H1 (cell line): ENCODE measurements at regions not wholly inside any gene's neighbourhood (a gene's known extent, or its start where the extent isn't known, plus 50 kb on each side); places are given as distances from the start of the nearest gene placed in this dataset.

Experiments used
- CTCF ChIA-PET: fragments of 300-600 bp; sonication (Branson Sonifier 250); formaldehyde crosslinking; loops from one replicate; lab custom pipeline; 2021; ENCODE audit not compliant: partially characterized antibody; lab: Charles Lee
- POLR2A ChIA-PET: fragments of 300-600 bp; sonication (Branson Sonifier 250); formaldehyde crosslinking; loops from one replicate; lab custom pipeline; 2021; ENCODE audit warnings: inconsistent platforms; ENCODE audit not compliant: partially characterized antibody; lab: Charles Lee
- DNase-seq, 2 experiments: peaks; one replicate each; pipeline versions ENCODE4 v3.0.0 to v3.0.0-alpha.2; 2010 to 2022; ENCODE audit warnings: low spot score in 2 of 2, low read depth in 1 of 2, mixed read lengths in 1 of 2
- FAIRE-seq: peaks from 2 replicates; lab custom pipeline; 2011; peaks lifted over from hg19 to GRCh38; lab: Jason Lieb, UNC
- H2AFZ ChIP-seq: 2 replicates; pipeline ENCODE4 v1.8.1; 2012; ENCODE audit warnings: low read length, inconsistent platforms
- H2AK5ac ChIP-seq: 2 replicates; pipeline ENCODE4 v1.6.1; 2013; ENCODE audit warnings: low read depth, low read length
- H2BK120ac ChIP-seq: replicated peaks from 2 replicates; pipeline ENCODE3; 2013; ENCODE audit warnings: low read depth, low read length, inconsistent platforms
- H2BK12ac ChIP-seq: 2 replicates; pipeline ENCODE4 v1.6.1; 2013; ENCODE audit warnings: low read depth, low read length
- H2BK15ac ChIP-seq: 2 replicates; pipeline ENCODE4 v1.6.1; 2013; ENCODE audit warnings: low read length
- H2BK20ac ChIP-seq: 2 replicates; pipeline ENCODE4 v1.6.1; 2013; ENCODE audit warnings: low read length
- H2BK5ac ChIP-seq: 2 replicates; pipeline ENCODE4 v1.6.1; 2013; ENCODE audit warnings: low read depth, low read length
- H3K14ac ChIP-seq: 2 replicates; pipeline ENCODE4 v1.6.1; 2013; ENCODE audit warnings: inconsistent platforms; ENCODE audit not compliant: insufficient read length
- H3K18ac ChIP-seq: 2 replicates; pipeline ENCODE4 v1.6.1; 2013; ENCODE audit warnings: low read length; ENCODE audit errors: extremely low read depth
- H3K23ac ChIP-seq: 2 replicates; pipeline ENCODE4 v1.6.1; 2013; ENCODE audit warnings: inconsistent platforms; ENCODE audit not compliant: insufficient read length
- H3K23me2 ChIP-seq: 2 replicates; pipeline ENCODE4 v1.6.1; 2013; ENCODE audit warnings: low read depth, low read length
- H3K27ac ChIP-seq: 2 replicates; pipeline ENCODE4 v1.6.1; 2011; ENCODE audit warnings: low read depth, low read length, inconsistent platforms
- H3K27me3 ChIP-seq, 4 experiments: replicated peaks in 1 of 4; 1 replicate in 1 of 4; 2 replicates in 3 of 4; pipeline versions ENCODE4 v1.6.1 to v1.8.1; 2011 to 2013; ENCODE audit warnings: low read length in 3 of 4, mild to moderate bottlenecking in 3 of 4, inconsistent platforms in 2 of 4, mixed read lengths in 2 of 4, moderate library complexity in 1 of 4; ENCODE audit not compliant: control insufficient read depth in 3 of 4, insufficient read depth in 3 of 4; ENCODE audit errors: extremely low read depth in 1 of 4
- H3K36me3 ChIP-seq, 4 experiments: 2 replicates each; pipeline versions ENCODE4 v1.6.1 to v1.8.1; 2011 to 2013; ENCODE audit warnings: mild to moderate bottlenecking in 4 of 4, low read length in 3 of 4, moderate library complexity in 2 of 4, control low read depth in 1 of 4, inconsistent platforms in 1 of 4; ENCODE audit not compliant: insufficient read depth in 4 of 4, control insufficient read depth in 2 of 4
- H3K4ac ChIP-seq: replicated peaks from 2 replicates; pipeline ENCODE3; 2013; ENCODE audit warnings: low read length, low read depth, mixed read lengths, inconsistent platforms; ENCODE audit not compliant: insufficient read length
- H3K4me1 ChIP-seq, 4 experiments: replicated peaks in 1 of 4; 1 replicate in 1 of 4; 2 replicates in 3 of 4; pipeline versions ENCODE4 v1.6.1 to v1.8.1; 2011 to 2013; ENCODE audit warnings: low read length in 3 of 4, inconsistent platforms in 2 of 4, mixed read lengths in 1 of 4; ENCODE audit not compliant: insufficient read depth in 4 of 4, control insufficient read depth in 3 of 4
- H3K4me2 ChIP-seq, 2 experiments: 2 replicates each; pipeline versions ENCODE4 v1.6.1 to v1.8.1; 2011 to 2013; ENCODE audit warnings: low read depth in 2 of 2, low read length in 2 of 2, control low read depth in 1 of 2, inconsistent platforms in 1 of 2, mild to moderate bottlenecking in 1 of 2; ENCODE audit not compliant: insufficient read depth in 1 of 2
- H3K4me3 ChIP-seq, 4 experiments: fragments of 200-600, 300-600 bp in 1 of 4; sonication (generic), shearing (Covaris generic), sonication (Bioruptor Twin) in 1 of 4; 2 replicates each; pipeline versions ENCODE4 v1.5.1 to v1.8.1; 2011 to 2016; ENCODE audit warnings: low read length in 4 of 4, low read depth in 3 of 4, control low read depth in 2 of 4, inconsistent platforms in 2 of 4, mild to moderate bottlenecking in 2 of 4, mixed read lengths in 1 of 4, moderate library complexity in 1 of 4; ENCODE audit not compliant: insufficient read depth in 2 of 4; ENCODE audit errors: extremely low read depth in 1 of 4
- H3K56ac ChIP-seq: replicated peaks from 2 replicates; pipeline ENCODE3; 2013; ENCODE audit warnings: low read depth, mild to moderate bottlenecking, mixed read lengths, low read length, inconsistent platforms; ENCODE audit not compliant: insufficient read length
- H3K79me1 ChIP-seq: 2 replicates; pipeline ENCODE4 v1.6.1; 2013; ENCODE audit warnings: low read depth, low read length, control low read depth
- H3K79me2 ChIP-seq, 2 experiments: 2 replicates each; pipeline versions ENCODE4 v1.6.1 to v1.8.1; 2012 to 2013; ENCODE audit warnings: low read length in 2 of 2, mild to moderate bottlenecking in 2 of 2, inconsistent platforms in 1 of 2; ENCODE audit not compliant: insufficient read depth in 2 of 2, control insufficient read depth in 1 of 2
- H3K9ac ChIP-seq, 4 experiments: replicated peaks in 1 of 4; 1 replicate in 1 of 4; 2 replicates in 3 of 4; pipeline versions ENCODE4 v1.6.1 to v1.8.1; 2011 to 2013; ENCODE audit warnings: low read depth in 3 of 4, low read length in 3 of 4, control low read depth in 2 of 4, mild to moderate bottlenecking in 2 of 4, moderate library complexity in 2 of 4, inconsistent platforms in 1 of 4; ENCODE audit errors: extremely low read depth in 1 of 4
- H3K9me3 ChIP-seq, 2 experiments: 2 replicates each; pipeline versions ENCODE4 v1.6.1 to v1.8.1; 2012 to 2013; ENCODE audit warnings: mild to moderate bottlenecking in 2 of 2, moderate library complexity in 2 of 2, control low read depth in 1 of 2, inconsistent platforms in 1 of 2, low read depth in 1 of 2, low read length in 1 of 2, mixed read lengths in 1 of 2; ENCODE audit not compliant: insufficient read depth in 2 of 2
- H4K20me1 ChIP-seq, 2 experiments: replicated peaks in 1 of 2; 2 replicates each; pipeline versions ENCODE3 to v1.8.1; 2011 to 2013; ENCODE audit warnings: inconsistent platforms in 2 of 2, low read length in 2 of 2, mild to moderate bottlenecking in 1 of 2; ENCODE audit not compliant: insufficient read depth in 2 of 2, control insufficient read depth in 1 of 2
- H4K5ac ChIP-seq: 2 replicates; pipeline ENCODE4 v1.6.1; 2013; ENCODE audit warnings: low read length, low read depth, mixed read lengths, inconsistent platforms; ENCODE audit not compliant: insufficient read length
- H4K8ac ChIP-seq: 2 replicates; pipeline ENCODE4 v1.8.0; 2013; ENCODE audit warnings: mild to moderate bottlenecking, moderate library complexity, low read length, inconsistent platforms; ENCODE audit not compliant: insufficient read depth; ENCODE audit errors: extremely low read depth
- H4K91ac ChIP-seq: replicated peaks from 2 replicates; pipeline ENCODE3; 2013; ENCODE audit warnings: low read length, mixed read lengths, inconsistent platforms; ENCODE audit not compliant: insufficient read length
- CEBPB ChIP-seq: IDR thresholded peaks from 2 replicates; pipeline ENCODE4 v1.6.1; 2012; ENCODE audit warnings: low read depth, low read length
- SP4 ChIP-seq: IDR thresholded peaks from 2 replicates; pipeline ENCODE4 v1.6.1; 2012; ENCODE audit warnings: low read length, inconsistent platforms
- TAF7 ChIP-seq: optimal IDR thresholded peaks from 2 replicates; pipeline ENCODE3; 2011; ENCODE audit warnings: low read depth, mild to moderate bottlenecking, inconsistent platforms, low read length, moderate library complexity, borderline replicate concordance
- WGBS, 2 experiments: shearing (Covaris generic) in 1 of 2; methylation state at CpG; one replicate each; pipeline versions ENCODE4 v1.1.6 to v1.1.7; 2013 to 2015; ENCODE audit warnings: low lambda C conversion rate in 2 of 2, mixed read lengths in 2 of 2, inconsistent platforms in 1 of 2, low coverage in 1 of 2, missing lambda C conversion rate in 1 of 2; ENCODE audit not compliant: insufficient replicate concordance in 2 of 2, insufficient coverage in 1 of 2, insufficient read length in 1 of 2; ENCODE audit errors: extremely low coverage in 1 of 2, missing lambda C conversion rate in 1 of 2; 5-methylcytosine and 5-hydroxymethylcytosine counted together

DNA sequence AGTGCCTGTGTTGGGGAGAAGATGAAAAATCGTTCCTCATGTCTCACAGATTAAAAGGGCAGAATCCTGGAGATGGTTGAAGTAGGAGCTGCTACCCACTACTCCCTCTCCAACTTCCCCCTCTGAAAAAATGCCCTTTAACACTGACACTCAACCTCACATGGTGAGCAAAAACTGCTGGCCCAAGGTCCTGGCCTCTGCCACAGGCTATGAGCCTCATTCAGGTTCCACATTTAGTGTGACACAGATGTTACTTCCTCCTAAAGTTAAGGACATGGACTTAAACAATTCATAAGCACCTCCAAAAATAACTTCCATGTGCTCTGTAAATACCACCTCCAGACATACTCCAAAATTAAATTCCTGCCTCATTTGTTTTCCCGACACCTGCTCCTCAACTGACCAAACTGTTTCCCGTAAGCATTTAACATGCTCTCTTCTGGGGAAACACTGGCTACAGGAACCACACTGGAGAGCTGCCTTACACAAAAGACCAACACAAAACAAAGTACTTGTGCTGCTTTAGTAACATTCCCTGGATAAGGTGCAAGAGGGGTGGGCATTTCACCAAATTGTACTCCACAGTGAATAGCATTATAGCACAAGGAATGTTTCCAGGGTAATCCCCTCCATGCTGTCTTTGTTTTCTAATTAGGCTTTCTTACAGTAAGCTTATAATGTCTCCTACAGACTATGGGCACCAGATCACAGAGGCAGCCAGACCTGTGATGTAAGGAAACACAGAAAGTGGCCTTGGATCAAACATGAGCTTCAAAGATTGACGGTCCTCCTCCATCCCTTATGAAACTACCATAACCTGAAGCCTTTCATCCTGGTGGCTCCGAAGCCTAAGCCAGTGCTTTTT, 57.0 kb downstream of the PHLDA1 start:
- Histone ChIP-seq H4K91ac (no peak overlapping the region), H2AK5ac (no peak overlapping the region), H4K5ac (no peak overlapping the region), H3K9me3 (no peaks in the 10 kb centered on the region), H3K79me1 (no peaks in the 10 kb centered on the region), H3K27me3 (no peaks in the 10 kb centered on the region), H2BK120ac (no peak overlapping the region), H3K27ac (no peak overlapping the region), H3K79me2 (no peaks in the 10 kb centered on the region), H3K18ac (no peak overlapping the region; the same call in 1 of the 2 replicates), H3K4me3 (no peak overlapping the region), H3K23me2 (peaks cover 2% of the 10 kb centered on the region; the same call in 1 of the 2 replicates), H3K4me1 (peaks cover 7 to 20% (median 17%) of the 10 kb centered on the region in 4 experiments; a peak in 6 of 7 replicates), H3K4ac (no peak overlapping the region), H3K56ac (no peak overlapping the region), H3K14ac (no peak overlapping the region), H3K36me3 (no peaks in the 10 kb centered on the region), H3K23ac (no peak overlapping the region), H3K4me2 (no peak overlapping the region), H4K20me1 (no peaks in the 10 kb centered on the region), H3K9ac (no peak overlapping the region; a peak in 1 of 7 replicates), H2BK20ac (peak overlapping the region; percentile 62; the same call in 1 of the 2 replicates), H2AFZ (no peak overlapping the region; the same call in 1 of the 2 replicates), H4K8ac (no peak overlapping the region), H2BK15ac (no peak overlapping the region), H2BK12ac (peak overlapping the region; percentile 5; the same call in 1 of the 2 replicates), H2BK5ac (no peak overlapping the region)
- no peak for FAIRE-seq
- 86% methylated on average over 5 of the region's 5 CpGs; no CpG with 5 or more reads in 1 of the 2 experiments for whole genome bisulfite sequencing, 2 experiments
- DNase-seq = no peak
- ChIA-PET POLR2A (interaction anchor here (1.1 to 1.2 kb wide), 2 partner anchors 15 to 16 kb away, joined by 3 to 4 read pairs; no protein-coding TSS in a partner anchor), CTCF (interaction anchor here (0.6 to 2.0 kb wide), 7 partner anchors 13 to 265 kb away, joined by 3 to 6 read pairs (median 3); no protein-coding TSS in a partner anchor)
- TF ChIP-seq TAF7 (no peak), SP4 (no peak), CEBPB (no peak)
